ENCODE measurements at regions not wholly inside any gene's neighbourhood (a gene's known extent, or its start where the extent isn't known, plus 50 kb on each side); places are given as distances from the start of the nearest gene placed in this dataset.

- TF ChIP-seq CTCF (IDR thresholded peaks at IDR 0.05) (no peak), POLR2AphosphoS5 (IDR thresholded peaks at IDR 0.05) (no peak)
These were observed 89.4 kb upstream of the GRIP1 start for GRCh38 chr12:66768293-66768692.
